Tibial nerve (tissue), 4 donors: ENCODE measurements at regions not wholly inside any gene's neighbourhood (a gene's known extent, or its start where the extent isn't known, plus 50 kb on each side); places are given as distances from the start of the nearest gene placed in this dataset.

ENCODE experiments used
- DNase-seq, 2 donors: peaks; one replicate each; pipeline ENCODE4 v3.0.0-alpha.2; 2019; ENCODE audit warnings: low spot score in 2 of 2
- H3K27ac ChIP-seq, 4 donors: fragments of 200-600 bp; sonication (generic) in 3 of 4; one replicate each; pipeline ENCODE4 v1.5.1; 2017 to 2019; ENCODE audit warnings: mild to moderate bottlenecking in 1 of 4
- H3K27me3 ChIP-seq, 2 donors: fragments of 200-600 bp; sonication (generic) in 1 of 2; one replicate each; pipeline versions ENCODE4 v1.5.1 to v1.6.0; 2017 to 2019
- H3K36me3 ChIP-seq, 3 donors: fragments of 200-600 bp; sonication (generic); one replicate each; pipeline ENCODE4 v1.5.1; 2018 to 2019
- H3K4me1 ChIP-seq, 4 donors: fragments of 200-600 bp; sonication (generic) in 3 of 4; one replicate each; pipeline ENCODE4 v1.5.1; 2017 to 2019
- H3K4me3 ChIP-seq, 4 donors: fragments of 200-600 bp; sonication (generic) in 3 of 4; one replicate each; pipeline ENCODE4 v1.5.1; 2017 to 2019; ENCODE audit warnings: mild to moderate bottlenecking in 1 of 4, moderate library complexity in 1 of 4
- H3K9me3 ChIP-seq, 4 donors: fragments of 200-600 bp; sonication (generic) in 3 of 4; one replicate each; pipeline ENCODE4 v1.5.1; 2017 to 2019
- CTCF ChIP-seq, 5 experiments: fragments of 200-600 bp in 3 of 5; fragments of 450-650 bp in 2 of 5; sonication (generic) in 3 of 5; IDR thresholded peaks; one replicate each; pipeline ENCODE4 v1.5.1; 2016 to 2019; ENCODE audit warnings: antibody characterized with exemption in 5 of 5, mild to moderate bottlenecking in 3 of 5, moderate library complexity in 2 of 5
- EP300 ChIP-seq, 2 donors: sonication (generic); formaldehyde crosslinking; IDR thresholded peaks; one replicate each; pipeline ENCODE4 v1.6.1; 2017; ENCODE audit warnings: antibody characterized with exemption in 2 of 2, mild to moderate bottlenecking in 1 of 2
- POLR2A ChIP-seq, 2 donors: fragments of 450-650 bp; IDR thresholded peaks; one replicate each; pipeline ENCODE4 v1.6.1; 2017; ENCODE audit warnings: antibody characterized with exemption in 2 of 2, mild to moderate bottlenecking in 2 of 2, moderate library complexity in 2 of 2
- WGBS, 2 donors: methylation state at CpG; one replicate each; pipeline ENCODE4 v1.1.5; 2018; 5-methylcytosine and 5-hydroxymethylcytosine counted together

- WGBS, 2 donors, result 80 to 86% methylated on average over 1 of the region's 1 CpG
- TF ChIP-seq CTCF (IDR thresholded peaks at IDR 0.05) (no peak), POLR2A (IDR thresholded peaks at IDR 0.05) (no peak), EP300 (IDR thresholded peaks at IDR 0.05) (no peak)
- H3K4me1 ChIP-seq, result no peaks in the 10 kb centered on the region
- no peak for DNase-seq
- no peaks in the 10 kb centered on the region for H3K9me3 ChIP-seq
- H3K36me3 ChIP-seq, result no peaks in the 10 kb centered on the region
- H3K27ac ChIP-seq, result no peak overlapping the region
- no peaks in the 10 kb centered on the region for H3K27me3 ChIP-seq
- H3K4me3 ChIP-seq, result no peak overlapping the region
Observed at GRCh38 chr5:120869831-120870230, 405.7 kb downstream of the PRR16 start.

GRCh38 chr5:120872297-120872696, 408.2 kb downstream of the PRR16 start:
- WGBS, 2 donors, result 50 to 58% methylated on average over 2 of the region's 2 CpGs

GRCh38 chr5:120873083-120873482, 409.0 kb downstream of the PRR16 start:
- no peak for TF ChIP-seq CTCF (IDR thresholded peaks at IDR 0.05)
- TF ChIP-seq POLR2A (IDR thresholded peaks at IDR 0.05), result no peak
- TF ChIP-seq EP300 (IDR thresholded peaks at IDR 0.05), result no peak
- Histone ChIP-seq H3K27ac (no peak overlapping the region), H3K36me3 (no peaks in the 10 kb centered on the region), H3K9me3 (no peaks in the 10 kb centered on the region), H3K4me1 (no peaks in the 10 kb centered on the region), H3K4me3 (no peak overlapping the region), H3K27me3 (no peaks in the 10 kb centered on the region)
- no peak for DNase-seq
- WGBS, 2 donors, result 84 to 88% methylated on average over 1 of the region's 1 CpG

More at GRCh38 chr5:120872297-120872696, 408.2 kb downstream of the PRR16 start:
- no peak overlapping the region for H3K27ac ChIP-seq
- H3K9me3 ChIP-seq, result no peaks in the 10 kb centered on the region
- H3K27me3 ChIP-seq, result no peaks in the 10 kb centered on the region
- no peaks in the 10 kb centered on the region for H3K36me3 ChIP-seq
- TF ChIP-seq CTCF (IDR thresholded peaks at IDR 0.05) (no peak), EP300 (IDR thresholded peaks at IDR 0.05) (no peak), POLR2A (IDR thresholded peaks at IDR 0.05) (no peak)
- DNase-seq, result no peak
- H3K4me1 ChIP-seq, result no peaks in the 10 kb centered on the region
- H3K4me3 ChIP-seq, result no peak overlapping the region

- no peaks in the 10 kb centered on the region for H3K27me3 ChIP-seq
- no peaks in the 10 kb centered on the region for H3K9me3 ChIP-seq
- TF ChIP-seq CTCF (IDR thresholded peaks at IDR 0.05), result no peak
- TF ChIP-seq EP300 (IDR thresholded peaks at IDR 0.05), result no peak
- TF ChIP-seq POLR2A (IDR thresholded peaks at IDR 0.05), result no peak
- no peaks in the 10 kb centered on the region for H3K36me3 ChIP-seq
- H3K27ac ChIP-seq, result no peak overlapping the region
- no peaks in the 10 kb centered on the region for H3K4me1 ChIP-seq
- no peak for DNase-seq
- H3K4me3 ChIP-seq, result no peak overlapping the region
Observed at GRCh38 chr5:120874081-120874862, 410.2 kb downstream of the PRR16 start.

- Histone ChIP-seq H3K4me3 (no peak overlapping the region), H3K27me3 (no peaks in the 10 kb centered on the region), H3K9me3 (no peaks in the 10 kb centered on the region), H3K4me1 (no peaks in the 10 kb centered on the region), H3K36me3 (no peaks in the 10 kb centered on the region), H3K27ac (no peak overlapping the region)
- 82 to 90% methylated on average over 4 of the region's 4 CpGs for WGBS, 2 donors
- no peak for TF ChIP-seq EP300 (IDR thresholded peaks at IDR 0.05)
- TF ChIP-seq CTCF (IDR thresholded peaks at IDR 0.05), result no peak
- no peak for TF ChIP-seq POLR2A (IDR thresholded peaks at IDR 0.05)
- DNase-seq, result no peak
Observed at GRCh38 chr5:120882038-120882775, 418.1 kb downstream of the PRR16 start.
